ENCODE measurements at regions not wholly inside any gene's neighbourhood (a gene's known extent, or its start where the extent isn't known, plus 50 kb on each side); places are given as distances from the start of the nearest gene placed in this dataset.

- H3K27ac Mint-ChIP-seq = no peak overlapping the region
- no peak overlapping the region for H3K9ac ChIP-seq
- H3K27ac ChIP-seq = no peak overlapping the region
- no peak overlapping the region for H3K4me2 ChIP-seq
- no peaks in the 10 kb centered on the region for H3K27me3 ChIP-seq
- H3K27me3 Mint-ChIP-seq (ENCODE audit: insufficient read depth, low read depth) = peaks cover 5% of the 10 kb centered on the region
- peaks cover 9% of the 10 kb centered on the region for H3K9me3 Mint-ChIP-seq
- TF ChIP-seq, protein P1, sequence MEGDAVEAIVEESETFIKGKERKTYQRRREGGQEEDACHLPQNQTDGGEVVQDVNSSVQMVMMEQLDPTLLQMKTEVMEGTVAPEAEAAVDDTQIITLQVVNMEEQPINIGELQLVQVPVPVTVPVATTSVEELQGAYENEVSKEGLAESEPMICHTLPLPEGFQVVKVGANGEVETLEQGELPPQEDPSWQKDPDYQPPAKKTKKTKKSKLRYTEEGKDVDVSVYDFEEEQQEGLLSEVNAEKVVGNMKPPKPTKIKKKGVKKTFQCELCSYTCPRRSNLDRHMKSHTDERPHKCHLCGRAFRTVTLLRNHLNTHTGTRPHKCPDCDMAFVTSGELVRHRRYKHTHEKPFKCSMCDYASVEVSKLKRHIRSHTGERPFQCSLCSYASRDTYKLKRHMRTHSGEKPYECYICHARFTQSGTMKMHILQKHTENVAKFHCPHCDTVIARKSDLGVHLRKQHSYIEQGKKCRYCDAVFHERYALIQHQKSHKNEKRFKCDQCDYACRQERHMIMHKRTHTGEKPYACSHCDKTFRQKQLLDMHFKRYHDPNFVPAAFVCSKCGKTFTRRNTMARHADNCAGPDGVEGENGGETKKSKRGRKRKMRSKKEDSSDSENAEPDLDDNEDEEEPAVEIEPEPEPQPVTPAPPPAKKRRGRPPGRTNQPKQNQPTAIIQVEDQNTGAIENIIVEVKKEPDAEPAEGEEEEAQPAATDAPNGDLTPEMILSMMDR (IDR thresholded peaks at IDR 0.05) = no peak
- TF ChIP-seq EZH2 (IDR thresholded peaks at IDR 0.05) (no peak), EZH2phosphoT487 (IDR thresholded peaks at IDR 0.05) (no peak)
- H3K4me1 Mint-ChIP-seq = peaks cover 4% of the 10 kb centered on the region
- H3K36me3 Mint-ChIP-seq = no peaks in the 10 kb centered on the region
- no peaks in the 10 kb centered on the region for H3K79me2 ChIP-seq (ENCODE audit: low read depth)
- no peak overlapping the region for H2AFZ ChIP-seq (replicated peaks)
- H3K4me3 Mint-ChIP-seq = no peak overlapping the region
- H4K20me1 ChIP-seq (ENCODE audit: low read depth) = no peaks in the 10 kb centered on the region
- H3K4me1 ChIP-seq = no peaks in the 10 kb centered on the region
- no peak overlapping the region for H3K4me3 ChIP-seq
- no peaks in the 10 kb centered on the region for H3F3A ChIP-seq (ENCODE audit: low read depth)
- H3K9me3 ChIP-seq (ENCODE audit: low read depth) = peaks cover 2% of the 10 kb centered on the region
- no peak for DNase-seq (ENCODE audit: low spot score)
- no peaks in the 10 kb centered on the region for H3K36me3 ChIP-seq
Observed at GRCh38 chr1:234836045-234836681, 226.2 kb upstream of the IRF2BP2 start.

DNA sequence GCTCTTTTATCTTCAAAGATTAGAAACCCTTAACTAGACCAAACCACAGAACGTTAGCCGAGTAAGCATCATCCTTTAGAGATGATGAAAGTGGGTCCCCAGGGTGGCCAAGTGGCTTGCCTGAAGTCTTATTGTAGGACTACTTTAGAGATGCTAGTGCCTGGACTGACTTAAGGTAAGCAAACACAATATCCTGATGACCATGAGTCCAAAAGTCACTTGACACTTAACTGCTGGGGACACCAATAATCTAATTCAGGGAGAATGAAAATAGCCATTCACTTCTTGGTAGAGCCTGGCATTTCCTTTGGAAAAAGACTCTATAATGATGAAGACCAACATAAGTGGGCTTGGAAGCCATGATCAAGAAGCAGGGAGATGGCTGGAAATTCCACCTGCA is 225.3 kb upstream of the IRF2BP2 start:
- Histone ChIP-seq H3K4me3 (no peak overlapping the region), H3K4me2 (no peak overlapping the region), H2AFZ (replicated peaks) (no peak overlapping the region), H3K9ac (no peak overlapping the region), H3K4me1 (no peaks in the 10 kb centered on the region), H3K9me3 (ENCODE audit: low read depth) (peaks cover 2% of the 10 kb centered on the region), H3K27me3 (no peaks in the 10 kb centered on the region), H3K79me2 (ENCODE audit: low read depth) (no peaks in the 10 kb centered on the region), H3F3A (ENCODE audit: low read depth) (no peaks in the 10 kb centered on the region), H3K36me3 (no peaks in the 10 kb centered on the region), H3K27ac (no peak overlapping the region), H4K20me1 (ENCODE audit: low read depth) (no peaks in the 10 kb centered on the region)
- no peaks in the 10 kb centered on the region for H3K36me3 Mint-ChIP-seq
- no peak for DNase-seq (ENCODE audit: low spot score)
- TF ChIP-seq, protein P1 (IDR thresholded peaks at IDR 0.05) = no peak
- TF ChIP-seq EZH2 (IDR thresholded peaks at IDR 0.05) (no peak), EZH2phosphoT487 (IDR thresholded peaks at IDR 0.05) (no peak)
- H3K4me3 Mint-ChIP-seq = no peak overlapping the region
- no peaks in the 10 kb centered on the region for H3K27me3 Mint-ChIP-seq (ENCODE audit: insufficient read depth, low read depth)
- H3K4me1 Mint-ChIP-seq = peaks cover 4% of the 10 kb centered on the region
- no peak overlapping the region for H3K27ac Mint-ChIP-seq
- H3K9me3 Mint-ChIP-seq = peaks cover 8% of the 10 kb centered on the region

DNA sequence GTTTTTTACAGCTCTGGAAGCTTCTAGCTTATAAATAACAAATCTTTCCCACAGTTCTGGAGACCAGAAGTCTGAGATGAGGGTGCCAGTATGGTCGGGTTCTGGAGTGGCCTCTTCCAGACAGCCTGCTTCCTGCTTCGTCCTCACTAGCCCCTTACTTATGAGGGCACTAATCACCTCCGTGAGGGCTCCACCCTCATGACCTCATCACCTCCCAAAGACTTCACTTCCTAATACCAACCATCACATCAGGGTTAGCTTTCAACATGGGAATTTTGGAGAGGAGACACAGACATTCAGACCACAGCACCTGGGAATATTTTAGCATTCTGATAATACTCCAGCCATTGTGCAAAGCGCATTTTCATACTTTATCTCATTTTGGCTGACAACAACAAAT is 223.7 kb upstream of the IRF2BP2 start:
- no peaks in the 10 kb centered on the region for H3K27me3 ChIP-seq
- no peak for DNase-seq (ENCODE audit: low spot score)
- Mint-ChIP-seq H3K36me3 (no peaks in the 10 kb centered on the region), H3K27ac (no peak overlapping the region), H3K27me3 (ENCODE audit: insufficient read depth, low read depth) (no peaks in the 10 kb centered on the region), H3K4me3 (no peak overlapping the region), H3K9me3 (peaks cover 10% of the 10 kb centered on the region), H3K4me1 (peaks cover 3% of the 10 kb centered on the region)
- no peaks in the 10 kb centered on the region for H3K4me1 ChIP-seq
- H3K4me3 ChIP-seq = no peak overlapping the region
- H3K79me2 ChIP-seq (ENCODE audit: low read depth) = no peaks in the 10 kb centered on the region
- H3K27ac ChIP-seq = no peak overlapping the region
- no peak overlapping the region for H3K4me2 ChIP-seq
- H3K9me3 ChIP-seq (ENCODE audit: low read depth) = no peaks in the 10 kb centered on the region
- no peak overlapping the region for H2AFZ ChIP-seq (replicated peaks)
- no peaks in the 10 kb centered on the region for H3F3A ChIP-seq (ENCODE audit: low read depth)
- no peaks in the 10 kb centered on the region for H3K36me3 ChIP-seq
- TF ChIP-seq EZH2phosphoT487 (IDR thresholded peaks at IDR 0.05) (no peak), EZH2 (IDR thresholded peaks at IDR 0.05) (no peak)
- TF ChIP-seq, protein P1 (IDR thresholded peaks at IDR 0.05) = no peak
- no peak overlapping the region for H3K9ac ChIP-seq
- H4K20me1 ChIP-seq (ENCODE audit: low read depth) = no peaks in the 10 kb centered on the region

Measured in neural progenitor cell (in vitro differentiated cells).